ENCODE measurements at regions not wholly inside any gene's neighbourhood (a gene's known extent, or its start where the extent isn't known, plus 50 kb on each side); places are given as distances from the start of the nearest gene placed in this dataset.
"Not testable (repeated sequence)": the region's sequence is repeated elsewhere in the genome, so short reads cannot be mapped to it uniquely, and the experiment has no call there.

DNA sequence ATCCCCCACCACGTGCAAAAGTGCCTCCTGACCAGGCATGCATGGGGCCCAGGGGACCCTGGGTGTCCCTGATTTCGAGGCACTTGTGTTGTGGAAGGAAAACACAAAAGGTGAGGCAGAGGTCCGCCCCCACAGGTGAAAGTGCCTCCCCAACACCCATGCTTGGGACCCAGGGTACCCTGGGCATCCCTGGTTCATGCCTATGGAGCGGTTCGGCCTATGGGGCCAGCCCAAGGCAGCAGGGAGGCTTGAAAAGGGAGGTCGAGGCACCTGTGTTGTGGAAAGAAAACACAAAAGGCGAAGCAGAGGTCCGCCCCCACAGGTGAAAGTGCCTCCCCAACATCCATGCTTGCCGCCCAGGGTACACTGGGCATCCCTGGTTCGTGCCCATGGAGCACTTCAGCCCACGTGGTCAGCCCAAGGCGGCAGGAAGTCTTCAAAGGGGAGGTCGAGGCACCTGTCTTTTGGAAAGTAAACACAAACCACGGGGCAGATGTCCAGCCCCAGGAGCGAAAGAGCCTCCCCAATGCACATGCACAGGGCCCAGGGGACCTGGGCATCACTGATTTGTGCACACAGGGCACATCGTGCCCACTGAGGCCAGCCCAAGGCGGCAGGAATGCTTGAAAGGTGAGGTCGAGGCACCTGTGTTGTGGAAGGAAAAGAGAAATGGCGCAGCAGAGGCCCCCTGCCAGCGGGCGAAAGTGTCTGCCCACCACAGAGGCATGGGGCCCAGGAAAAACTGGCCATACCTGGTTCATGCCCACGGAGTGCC, 375.5 kb downstream of the ALG10 start:
- DNase-seq = no peak

DNA sequence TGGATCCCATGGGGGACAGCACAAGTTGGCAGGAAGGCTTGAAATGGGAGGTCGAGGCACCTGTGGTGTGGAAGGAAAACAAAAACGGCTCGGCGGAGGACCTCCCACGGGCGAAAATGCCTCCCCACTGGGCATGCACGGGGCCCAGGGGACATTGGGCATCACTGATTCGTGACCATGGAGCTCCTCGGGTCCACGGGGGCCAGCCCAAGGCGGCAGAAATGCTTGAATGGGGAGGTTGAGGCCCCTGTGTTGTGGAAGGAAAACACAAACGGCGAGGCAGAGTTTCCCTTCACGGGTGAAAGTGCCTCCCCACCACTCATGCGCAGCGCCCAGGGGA, 376.0 kb downstream of the ALG10 start:
- no peak for DNase-seq

DNA sequence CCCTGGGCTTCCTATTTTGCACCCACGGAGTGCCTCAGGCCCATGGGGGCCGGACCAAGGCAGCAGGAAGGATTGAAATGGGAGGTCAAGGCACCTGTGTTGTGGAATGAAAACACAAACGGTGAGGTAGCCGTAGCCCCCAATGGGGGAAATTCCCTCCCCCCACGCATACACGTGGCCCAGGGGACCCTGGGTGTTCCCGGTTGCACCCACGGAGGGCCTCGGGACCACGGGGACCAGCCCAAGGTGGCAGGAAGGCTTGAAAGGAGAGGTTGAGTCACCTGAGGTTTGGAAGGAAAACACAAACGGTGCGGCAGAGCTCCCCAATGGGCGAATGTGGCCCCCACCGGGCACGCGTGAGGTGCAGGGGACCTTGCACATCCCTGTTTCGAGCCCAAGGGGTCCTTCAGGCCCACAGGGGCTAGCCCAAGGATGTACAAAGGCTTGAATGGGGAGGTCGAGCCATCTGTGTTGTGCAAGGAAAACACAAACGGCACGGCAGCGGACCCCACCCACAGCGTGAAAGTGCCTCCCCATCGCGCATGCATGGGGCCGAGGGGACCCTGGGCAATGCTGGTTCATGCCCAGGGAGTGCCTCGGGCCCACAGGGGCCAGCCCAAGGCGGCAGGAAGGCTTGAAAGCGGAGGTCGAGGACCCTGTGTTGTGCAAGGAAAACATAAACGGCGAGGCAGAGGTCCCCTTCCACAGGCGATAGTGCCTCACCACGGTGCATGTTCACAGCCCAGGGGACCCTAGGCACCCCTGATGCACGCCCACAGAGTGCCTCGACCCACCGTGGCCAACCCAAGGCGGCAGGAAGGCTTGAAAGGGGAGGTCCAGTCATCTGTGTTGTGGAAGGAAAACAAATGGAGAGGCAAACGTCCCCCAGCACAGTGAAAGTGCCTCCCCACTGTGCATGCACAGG, 376.7 kb downstream of the ALG10 start:
- no peak for DNase-seq

DNA sequence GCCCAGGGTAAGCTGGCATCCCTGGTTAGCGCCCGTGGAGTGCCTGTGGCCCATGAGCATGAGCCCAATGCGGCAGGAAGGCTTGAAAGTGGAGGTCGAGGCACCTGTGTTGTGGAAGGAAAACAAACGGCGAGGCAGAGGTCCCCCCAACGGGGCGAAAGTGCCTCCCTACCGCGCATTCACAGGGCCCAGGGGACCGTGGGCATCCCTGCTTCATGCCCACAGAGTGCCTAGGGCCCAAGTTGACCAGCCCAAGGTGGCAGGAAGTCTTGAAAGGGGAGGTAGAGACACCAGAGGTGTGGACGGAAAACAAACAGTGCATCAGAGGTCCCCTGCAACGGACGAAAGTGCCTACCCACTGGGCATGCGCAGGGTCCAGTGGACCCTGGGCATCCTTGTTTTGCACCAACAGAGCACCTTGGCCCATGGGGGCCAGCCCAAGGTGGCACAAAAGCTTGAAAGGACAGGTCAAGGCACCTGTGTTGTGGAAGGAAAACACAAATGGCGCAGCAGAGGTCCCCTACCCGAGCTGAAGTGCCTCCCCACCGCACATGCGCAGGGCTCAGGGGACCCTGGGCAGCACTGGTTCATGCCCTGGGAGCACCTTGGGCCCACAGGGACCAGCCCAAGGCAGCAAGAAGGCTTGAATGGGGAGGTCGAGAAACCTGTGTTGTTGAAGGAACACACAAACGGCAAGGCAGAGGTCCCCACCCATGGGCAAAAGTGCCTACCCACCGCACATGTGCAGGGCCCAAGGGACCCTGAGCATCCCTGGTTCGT, 377.5 kb downstream of the ALG10 start:
- no peak for DNase-seq

DNA sequence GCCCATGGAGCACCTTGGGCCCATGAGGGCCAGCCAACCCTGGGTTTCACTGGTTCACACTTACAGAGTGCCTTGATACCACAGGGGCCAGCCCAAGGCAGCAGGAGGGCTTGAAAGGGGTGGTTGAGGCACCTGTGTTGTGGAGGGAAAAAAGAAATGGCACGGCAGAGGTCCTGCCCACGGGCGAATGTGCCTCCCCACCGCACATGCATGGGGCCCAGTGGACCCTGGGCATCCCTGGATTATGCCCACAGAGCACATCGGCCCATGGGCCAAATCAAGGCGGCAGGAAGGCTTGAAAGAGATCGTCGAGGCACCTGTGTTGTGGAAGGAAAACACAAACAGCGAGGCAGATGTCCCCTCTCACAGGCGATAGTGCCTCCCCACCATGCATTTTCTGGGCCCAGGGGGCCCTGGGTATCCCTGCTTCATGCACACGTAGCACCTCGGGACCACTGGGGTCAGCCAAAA, 378.1 kb downstream of the ALG10 start:
- DNase-seq = no peak

DNA sequence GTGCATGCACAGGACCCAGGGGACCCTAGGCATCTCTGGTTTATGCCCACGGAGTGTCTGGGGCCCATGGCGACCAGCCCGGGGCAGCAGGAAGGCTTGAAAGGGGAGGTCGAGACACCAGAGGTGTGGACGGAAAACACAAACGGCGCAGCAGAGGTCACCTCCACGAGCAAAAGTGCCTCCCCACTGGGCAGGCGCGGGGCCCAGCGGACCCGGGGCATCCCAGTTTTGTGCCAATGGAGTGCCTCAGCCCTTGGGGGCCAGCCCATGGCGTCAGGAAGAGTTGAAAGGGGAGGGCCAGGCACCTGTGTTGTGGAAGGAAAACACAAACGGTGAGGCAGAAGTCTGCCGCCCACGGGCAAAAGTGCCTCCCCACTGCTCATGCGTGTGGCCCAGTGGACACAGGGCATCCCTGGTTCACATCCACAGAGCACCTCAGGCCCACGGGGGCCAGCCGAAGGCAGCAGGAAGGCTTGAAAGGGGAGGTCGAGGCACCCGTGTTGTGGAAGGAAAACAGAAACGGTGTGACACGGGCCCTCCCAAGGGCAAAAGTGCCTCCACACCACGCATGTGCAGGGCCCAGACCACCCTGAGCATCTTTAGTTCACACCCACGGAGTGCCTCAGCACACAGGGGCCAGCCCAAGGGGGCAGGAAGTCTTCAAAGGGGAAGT, 378.8 kb downstream of the ALG10 start:
- no peak for DNase-seq

DNA sequence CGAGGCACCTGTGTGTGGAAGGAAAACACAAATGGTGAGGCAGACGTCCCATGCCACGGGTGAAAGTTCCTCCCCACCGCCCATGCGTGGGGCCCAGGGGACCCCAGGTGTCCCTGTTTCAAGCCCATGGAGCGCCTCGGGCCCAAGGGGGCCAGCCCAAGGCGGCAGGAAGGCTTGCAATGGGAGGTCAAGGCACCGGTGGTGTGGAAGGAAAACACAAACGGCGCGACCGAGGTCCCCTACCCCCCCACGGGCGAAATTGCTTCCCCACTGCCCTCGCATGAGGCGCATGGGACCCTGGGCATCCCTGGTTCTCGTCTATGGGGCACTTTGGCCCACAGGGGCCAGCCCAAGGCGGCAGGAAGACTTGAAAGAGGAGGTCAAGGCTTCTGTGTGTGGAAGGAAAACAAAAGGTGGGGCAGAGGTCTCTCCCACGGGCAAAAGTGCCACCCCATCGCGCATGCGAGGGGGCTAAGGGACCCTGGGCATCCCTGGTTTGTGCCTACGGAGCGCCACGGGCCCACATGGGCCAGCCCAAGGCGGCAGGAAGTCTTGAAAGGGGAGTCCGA, 379.4 kb downstream of the ALG10 start:
- DNase-seq = no peak

DNA sequence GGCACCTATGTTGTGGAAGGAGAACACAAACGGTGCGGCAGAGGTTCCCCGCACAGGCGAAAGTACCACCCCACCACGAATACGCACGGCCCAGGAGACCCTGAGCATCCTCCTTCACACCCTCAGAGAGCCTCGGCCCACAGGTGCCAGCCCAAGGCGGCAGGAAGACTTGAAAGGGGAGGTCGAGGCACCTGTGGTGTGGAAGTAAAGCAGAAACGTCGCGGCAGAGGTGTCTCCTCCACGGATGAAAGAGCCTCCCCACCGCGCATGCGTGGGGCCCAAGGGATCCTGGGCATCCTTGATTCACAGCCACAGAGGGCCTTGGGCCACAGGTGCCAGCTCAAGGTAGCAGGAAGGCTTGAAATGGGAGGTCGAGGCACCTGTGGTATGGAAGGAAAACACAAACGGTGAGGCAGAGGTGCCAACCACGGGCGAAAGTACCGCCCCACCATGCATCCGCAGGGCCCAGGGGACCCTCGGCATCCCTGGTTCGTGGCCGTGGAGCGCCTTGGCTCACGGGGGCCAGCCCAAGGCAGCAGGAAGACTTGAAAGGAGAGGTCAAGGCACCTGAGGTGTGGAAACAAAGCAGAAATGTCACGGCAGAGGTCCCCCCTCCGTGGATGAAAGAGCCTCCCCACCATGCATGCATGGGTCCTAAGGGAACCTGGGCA, 380.1 kb downstream of the ALG10 start:
- no peak for DNase-seq

DNA sequence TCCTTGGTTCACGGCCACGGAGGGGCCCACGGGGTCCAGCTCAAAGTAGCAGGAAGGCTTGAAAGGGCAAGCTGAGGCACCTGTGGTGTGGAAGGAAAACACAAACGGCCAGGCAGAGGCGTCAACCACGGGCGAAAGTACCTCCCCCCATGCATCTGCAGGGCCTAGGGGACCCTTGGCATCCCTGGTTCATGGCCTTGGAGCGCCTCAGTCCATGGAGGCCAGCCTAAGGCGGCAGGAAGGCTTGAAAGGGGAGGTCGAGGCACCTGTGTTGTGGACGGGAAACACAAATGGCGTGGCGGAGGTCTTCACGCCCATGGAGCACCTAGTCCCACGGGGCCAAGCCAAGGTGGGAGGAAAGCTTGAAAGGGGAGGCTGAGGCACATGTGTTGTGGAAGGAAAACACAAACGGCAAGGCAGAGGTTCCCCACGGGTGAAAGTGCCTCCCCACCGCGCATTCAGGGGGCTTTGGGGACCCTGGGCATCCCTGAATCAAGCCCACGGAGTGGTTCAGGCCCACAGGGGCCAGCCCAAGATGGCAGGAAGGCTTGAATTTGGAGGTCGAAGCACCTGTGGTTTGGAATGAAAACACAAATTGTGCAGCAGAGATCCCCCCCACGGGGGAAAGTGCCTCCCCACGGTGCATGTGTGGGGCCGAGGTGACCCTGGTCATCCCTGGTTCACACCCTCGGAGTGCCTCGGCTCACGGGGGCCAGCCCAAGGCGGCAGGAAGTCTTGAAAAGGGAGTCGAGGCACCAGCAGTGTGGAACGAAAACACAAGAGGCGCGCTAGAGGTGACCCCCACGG, 380.8 kb downstream of the ALG10 start:
- DNase-seq = no peak

DNA sequence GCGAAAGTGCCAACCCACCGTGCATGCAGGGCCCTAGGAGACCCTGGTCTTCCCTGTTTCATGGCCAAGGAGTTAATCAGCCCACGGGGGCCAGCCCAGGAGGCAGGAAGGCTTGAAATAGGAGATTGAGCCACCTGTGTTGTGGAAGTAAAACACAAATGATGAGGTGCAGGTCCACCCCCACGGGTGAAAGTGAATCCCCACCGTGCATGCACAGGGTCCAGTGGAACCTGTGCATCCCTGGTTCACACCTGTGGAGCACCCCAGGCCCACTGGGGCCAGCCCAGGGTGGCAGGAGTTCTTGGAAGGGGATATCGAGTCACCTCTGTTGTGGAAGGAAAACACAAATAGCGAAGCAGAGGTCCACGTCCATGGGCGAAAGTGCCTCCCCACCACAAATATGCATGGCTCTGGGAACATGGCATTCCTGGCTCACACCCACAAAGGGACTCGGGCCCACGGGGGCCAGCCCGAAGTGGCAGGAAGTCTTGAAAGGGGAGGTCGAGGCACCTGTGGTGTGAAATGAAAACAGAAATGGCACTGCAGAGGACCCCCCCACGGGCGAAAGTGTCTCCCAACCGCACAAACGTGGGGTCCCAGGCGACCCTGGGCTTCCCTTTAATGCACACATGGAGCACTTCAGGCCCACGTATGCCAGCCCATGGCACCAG, 381.5 kb downstream of the ALG10 start:
- no peak for DNase-seq

DNA sequence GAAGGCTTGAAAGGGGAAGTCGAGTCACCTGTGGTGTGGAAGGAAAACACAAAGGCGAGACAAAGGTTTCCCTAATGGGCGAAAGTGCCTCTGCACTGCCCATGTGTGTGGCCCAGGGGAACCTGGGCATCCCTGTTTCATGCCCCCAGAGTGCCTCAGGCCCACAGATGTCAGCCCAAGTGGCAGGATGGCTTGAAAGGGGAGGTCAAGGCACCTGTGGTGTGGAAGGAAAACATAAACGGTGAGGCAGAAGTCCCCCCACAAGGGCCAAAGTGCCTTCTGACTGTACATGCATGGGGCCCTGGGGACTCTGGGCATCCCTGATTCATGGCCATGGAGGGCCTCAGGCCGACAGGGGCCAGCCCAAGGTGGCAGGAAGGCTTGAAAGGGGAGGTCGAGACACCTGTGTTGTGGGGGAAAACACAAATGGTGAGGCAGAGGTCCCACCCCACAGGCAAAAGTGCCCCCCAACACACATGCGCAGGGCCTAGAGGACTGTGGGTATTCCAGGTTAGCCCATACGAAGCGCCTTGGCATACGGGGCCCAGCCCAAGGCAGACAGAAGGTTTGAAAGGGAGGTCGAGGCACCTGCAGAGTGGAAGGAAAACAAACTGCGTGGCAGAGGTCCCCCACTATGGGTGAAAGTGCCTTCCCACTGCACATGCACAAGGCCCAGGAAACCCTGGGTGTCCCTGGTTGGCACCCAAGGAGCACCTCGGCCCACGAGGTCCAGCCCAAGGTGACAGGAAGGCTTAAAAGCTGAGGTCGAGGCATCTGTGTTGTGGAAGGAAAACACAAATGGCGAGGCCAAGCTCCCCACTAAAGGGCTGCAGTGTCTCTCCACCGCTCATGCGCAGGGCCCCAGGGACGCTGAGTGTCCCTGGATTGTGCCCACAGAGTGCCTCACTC, 382.3 kb downstream of the ALG10 start:
- no peak for DNase-seq

DNA sequence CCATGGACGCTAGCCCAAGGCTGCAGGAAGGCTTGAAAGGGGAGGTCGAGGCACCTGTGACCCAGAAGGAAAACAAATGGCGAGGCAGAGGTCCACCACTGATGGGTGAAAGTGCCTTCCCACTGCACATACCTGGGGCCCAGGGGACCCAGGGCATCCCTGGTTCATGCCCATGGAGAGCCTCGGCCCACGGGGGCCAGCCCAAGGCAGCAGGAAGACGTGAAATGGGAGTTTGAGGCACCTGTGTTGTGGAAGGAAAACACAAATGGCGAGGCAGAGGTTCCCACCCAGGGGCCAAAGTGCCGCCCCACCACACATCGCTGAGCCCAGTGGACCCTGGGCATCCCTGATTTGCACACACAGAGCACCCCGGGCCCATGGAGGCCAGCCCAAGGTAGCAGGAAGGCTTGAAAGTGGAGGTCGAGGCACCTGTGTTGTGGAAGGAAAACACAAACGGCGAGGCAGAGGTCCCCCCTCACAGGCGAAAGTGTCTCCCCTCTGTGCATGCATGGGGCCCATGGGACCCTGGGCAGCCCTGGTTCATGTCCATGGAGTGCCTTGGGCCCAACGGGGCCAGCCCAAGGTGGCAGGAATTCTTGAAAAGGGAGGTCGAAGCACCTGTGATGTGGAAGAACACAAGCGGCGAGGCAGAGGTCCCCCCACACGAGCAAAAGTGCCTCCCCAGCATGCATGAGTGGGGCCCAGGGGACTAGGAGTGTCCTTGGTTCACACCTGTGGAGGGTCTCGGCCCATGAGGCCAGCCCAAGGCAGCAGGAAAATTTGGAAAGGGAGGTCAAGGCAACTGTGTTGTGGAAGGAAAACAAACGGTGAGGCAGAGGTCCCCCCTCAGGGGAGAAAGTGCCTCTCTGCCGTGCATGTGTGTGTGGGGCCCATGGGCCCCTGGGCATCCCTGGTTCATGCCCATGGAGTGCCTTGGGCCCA, 383.3 kb downstream of the ALG10 start:
- DNase-seq = no peak

DNA sequence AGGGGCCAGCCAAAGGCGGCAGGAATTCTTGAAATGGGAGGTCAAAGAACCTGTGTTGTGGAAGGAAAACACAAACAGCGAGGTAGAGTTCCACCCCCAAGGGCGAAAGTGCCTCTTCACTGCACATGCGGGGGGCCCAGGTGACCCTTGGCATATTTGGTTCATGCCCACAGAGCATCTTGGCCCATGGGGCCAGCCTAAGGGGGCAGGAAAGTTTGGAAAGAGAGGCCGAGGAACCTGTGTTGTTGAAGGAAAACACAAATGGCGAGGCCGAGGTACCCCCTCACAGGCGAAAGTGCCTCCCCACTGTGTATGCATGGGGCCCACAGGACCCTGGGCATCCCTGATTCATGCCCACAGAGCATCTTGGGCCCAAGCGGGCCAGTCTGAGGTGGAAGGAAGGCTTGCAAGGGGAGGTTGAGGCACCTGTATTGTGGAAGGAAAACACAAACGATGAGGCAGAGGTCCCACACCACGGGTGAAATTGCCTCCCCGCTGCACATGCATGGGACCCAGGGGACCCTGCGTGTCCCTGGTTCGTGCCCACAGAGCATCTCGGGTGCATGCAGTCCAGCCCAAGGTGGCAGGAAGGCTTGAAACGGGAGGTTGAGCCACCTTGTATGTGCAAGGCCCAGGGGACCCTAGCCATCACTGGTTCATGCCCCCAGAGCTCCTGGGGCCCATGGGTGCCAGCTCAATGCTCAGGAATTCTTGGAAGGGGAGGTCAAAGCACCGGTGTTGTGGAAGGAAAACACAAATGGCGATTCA, 384.1 kb downstream of the ALG10 start:
- DNase-seq = no peak

DNA sequence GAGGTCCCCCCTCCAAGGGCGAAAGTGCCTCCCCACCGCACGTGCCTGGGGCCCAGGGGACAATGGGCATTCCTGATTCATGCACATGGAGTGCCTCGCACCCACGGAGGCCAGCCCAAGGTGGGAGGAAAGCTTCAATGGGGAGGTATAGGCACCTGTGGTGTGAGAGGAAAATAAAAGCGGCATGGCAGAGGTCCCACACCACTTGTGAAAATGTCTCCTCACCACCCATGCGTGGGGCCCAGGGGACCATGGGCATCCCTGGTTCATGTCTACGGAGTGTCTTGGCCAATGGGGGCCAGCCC, 384.7 kb downstream of the ALG10 start:
- no peak for DNase-seq

DNA sequence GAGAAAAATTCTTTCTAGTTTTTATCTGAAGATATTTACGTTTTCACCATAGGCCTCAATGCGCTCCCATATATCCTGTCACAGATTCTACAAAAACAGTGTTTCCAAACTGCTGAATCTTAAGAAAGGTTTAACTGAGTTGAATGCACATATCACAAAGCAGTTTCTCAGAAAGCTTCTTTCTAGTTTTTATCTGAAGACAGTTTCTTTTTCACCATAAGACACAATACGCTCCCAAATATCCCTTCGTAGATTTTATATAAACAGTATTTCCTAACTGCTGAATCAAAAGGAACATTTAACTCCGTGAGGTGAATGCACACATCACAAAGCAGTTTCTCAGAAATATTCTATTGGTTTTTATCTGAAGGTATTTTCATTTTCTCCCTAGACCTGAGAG, 385.5 kb downstream of the ALG10 start:
- no peak for DNase-seq

DNA sequence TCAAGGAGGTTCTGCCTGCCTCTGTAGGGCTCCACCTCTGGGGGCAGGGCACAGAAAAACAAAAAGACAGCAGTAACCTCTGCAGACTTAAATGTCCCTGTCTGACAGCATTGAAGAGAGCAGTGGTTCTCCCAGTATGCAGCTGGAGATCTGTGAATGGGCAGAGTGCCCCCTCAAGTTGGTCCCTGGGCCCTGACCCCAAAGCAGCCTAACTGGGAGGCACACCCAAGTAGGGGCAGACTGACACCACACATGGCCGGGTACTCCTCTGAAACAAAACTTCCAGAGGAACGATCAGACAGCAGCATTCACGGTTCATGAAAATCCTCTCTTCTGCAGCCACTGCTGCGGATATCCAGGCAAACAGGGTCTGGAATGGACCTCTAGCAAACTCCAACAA, 409.2 kb downstream of the ALG10 start:
- DNase-seq = not testable (repeated sequence)

Measured in CD4-positive, alpha-beta T cell treated with Interleukin-10 for 1 hour (primary cell).